Activated T-cell treated with anti-CD3 and anti-CD28 coated beads for 1 hour (primary cell): ENCODE measurements at regions not wholly inside any gene's neighbourhood (a gene's known extent, or its start where the extent isn't known, plus 50 kb on each side); places are given as distances from the start of the nearest gene placed in this dataset.

ENCODE experiments used
- DNase-seq: peaks from one replicate; pipeline ENCODE4 v3.0.0-alpha.2; 2020; ENCODE audit warnings: low read depth

DNA sequence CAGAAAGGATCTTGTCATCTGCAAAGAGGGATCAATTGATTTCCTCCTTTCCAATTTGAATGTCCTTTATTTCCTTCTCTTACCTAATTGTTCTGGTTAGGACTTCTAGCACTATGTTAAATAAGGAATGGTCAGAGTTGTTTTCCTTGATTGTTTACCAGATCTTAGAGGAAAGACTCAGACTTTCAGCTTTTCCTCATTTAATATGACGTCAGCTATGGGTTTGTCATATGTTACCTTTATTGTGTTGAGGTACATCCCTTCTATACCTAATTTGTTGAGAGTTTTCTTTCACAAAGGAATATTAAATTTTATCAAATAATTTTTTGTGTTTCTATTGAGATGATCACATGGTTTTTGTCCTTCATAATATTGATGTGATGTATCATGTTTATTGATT lies 656.5 kb upstream of the GRAMD2B start:
- DNase-seq: no peak

DNA sequence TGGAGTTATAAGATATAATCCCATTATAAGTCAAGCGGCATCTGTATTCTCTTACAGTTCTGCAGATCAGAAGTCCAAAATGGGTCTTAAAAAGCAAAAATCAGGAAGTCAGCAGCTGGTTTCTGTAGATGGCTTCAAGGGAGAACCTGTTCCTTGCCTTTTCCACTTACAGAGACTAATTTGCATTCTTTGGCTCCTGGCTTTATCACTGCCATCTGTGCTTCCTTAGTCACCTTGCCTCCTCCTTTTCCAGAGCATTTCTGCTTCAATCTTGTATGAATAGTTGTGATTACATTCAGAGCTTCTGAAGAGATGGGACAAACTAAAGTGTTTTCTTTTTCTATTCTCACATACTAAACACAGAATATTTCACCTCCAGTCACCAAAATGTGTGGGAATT lies 647.3 kb upstream of the GRAMD2B start:
- DNase-seq: no peak

DNA sequence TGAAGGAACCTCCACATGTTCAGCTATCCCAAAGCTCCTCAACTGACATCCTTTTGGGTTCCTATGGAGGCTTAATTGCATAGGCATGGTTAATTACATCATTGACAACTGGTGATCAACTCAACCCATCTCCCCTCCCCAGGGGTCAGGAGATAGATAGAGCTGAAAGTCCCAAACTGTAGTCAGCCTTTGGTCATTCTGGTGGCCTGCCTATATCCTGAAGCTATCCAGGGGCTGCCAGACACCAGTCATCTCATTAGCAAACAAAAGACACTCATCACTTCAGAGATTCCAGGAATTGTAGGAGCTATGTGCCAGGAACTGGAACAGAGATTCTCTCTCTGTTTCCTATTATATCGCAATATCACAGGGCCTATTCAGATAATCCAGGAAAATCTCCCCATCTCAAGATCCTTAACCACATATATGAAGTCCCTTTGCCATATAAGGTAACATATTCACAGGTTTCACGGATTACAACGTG lies 646.5 kb upstream of the GRAMD2B start:
- DNase-seq: no peak

DNA sequence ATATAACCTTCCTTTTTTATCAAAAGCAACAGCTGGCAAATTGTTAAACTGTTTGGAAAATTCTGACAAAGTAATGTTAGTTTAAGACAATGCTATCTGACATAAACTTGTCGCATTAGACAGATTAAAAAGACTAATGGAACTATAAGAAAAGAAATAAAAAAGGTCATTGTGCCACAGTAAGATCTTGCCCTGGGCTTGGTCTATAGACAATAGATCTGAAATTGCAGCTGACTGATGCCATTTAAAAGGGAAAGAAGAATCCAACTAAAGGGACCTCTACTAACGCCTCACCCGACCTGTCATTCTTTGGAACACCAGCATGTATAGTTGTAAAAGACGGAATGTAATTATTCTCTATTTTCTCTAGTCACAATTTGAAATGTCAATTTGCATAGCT lies 644.4 kb upstream of the GRAMD2B start:
- no peak for DNase-seq

DNA sequence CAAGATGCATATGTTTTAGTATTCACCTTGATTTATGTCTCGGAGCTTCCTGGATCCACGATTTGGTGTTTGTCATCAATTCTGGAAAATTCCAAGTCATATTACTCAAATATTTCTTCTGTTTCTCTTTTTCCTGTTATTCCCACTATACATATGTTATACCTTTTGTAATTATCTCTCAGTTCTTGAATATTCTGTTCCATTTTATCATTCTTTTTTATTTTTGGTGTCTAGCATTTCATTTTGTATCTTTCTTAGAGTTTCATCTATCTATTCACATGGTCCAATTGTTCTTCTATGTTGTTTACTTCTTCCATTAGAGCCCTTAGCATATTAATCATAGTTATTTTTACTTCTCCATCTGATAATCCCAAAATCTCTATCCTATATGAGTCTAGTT lies 637.8 kb upstream of the GRAMD2B start:
- no peak for DNase-seq

DNA sequence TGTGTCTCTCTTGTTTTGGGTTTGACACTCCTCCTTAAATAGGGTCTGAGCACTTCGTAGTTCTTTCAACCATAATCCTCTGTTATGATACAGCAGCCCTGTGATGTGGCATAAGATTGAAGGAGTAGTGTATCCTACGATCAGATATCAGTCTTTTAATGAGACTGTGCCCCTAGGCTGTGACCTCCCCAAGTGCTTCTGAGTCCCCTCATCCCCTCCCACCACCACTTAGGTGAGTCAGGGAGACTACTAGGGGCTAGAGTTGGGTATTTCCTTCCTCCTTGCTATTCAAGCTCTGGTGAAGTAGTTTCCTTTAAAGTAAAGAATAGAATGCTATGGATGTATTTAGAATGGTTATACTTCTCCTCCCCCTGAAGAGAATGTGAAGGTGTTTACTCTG lies 637.2 kb upstream of the GRAMD2B start:
- DNase-seq: no peak

DNA sequence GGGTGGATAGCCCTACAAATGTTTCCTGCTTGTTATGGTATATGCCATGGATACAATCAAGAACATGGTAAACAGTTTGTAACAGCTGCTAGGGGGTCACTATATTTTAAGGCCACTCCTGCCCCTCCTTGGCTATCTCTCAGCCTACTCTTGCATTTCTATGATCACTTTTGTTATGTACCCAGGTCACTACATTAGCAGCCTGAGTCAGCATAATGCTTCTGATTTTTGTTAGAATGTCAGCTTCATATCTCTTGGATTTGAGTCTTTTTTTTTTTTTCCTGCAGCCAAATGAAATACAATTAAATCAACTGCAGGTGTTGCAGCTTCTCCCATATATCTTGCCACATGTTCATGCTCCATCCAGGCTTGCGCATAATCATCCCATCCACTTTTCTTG lies 629.7 kb upstream of the GRAMD2B start:
- no peak for DNase-seq

DNA sequence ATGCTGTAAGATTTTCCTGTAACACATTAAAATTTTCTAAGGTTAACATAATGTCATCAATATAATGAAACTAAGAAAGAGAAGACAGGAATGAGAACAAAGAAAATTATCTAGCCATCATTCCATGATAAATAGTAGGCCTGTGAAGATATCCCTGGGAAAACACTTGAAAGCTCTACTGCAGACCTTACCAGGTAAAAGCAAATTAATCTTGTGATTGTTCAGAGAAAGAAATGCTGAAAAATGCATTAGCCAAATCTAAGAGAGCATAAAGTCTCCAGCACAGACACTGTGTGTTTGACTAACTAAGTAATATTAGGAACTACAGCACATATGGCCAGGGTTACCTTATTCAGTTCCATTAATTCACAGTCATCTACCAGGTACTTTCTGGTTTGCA lies 628.3 kb upstream of the GRAMD2B start:
- no peak for DNase-seq

DNA sequence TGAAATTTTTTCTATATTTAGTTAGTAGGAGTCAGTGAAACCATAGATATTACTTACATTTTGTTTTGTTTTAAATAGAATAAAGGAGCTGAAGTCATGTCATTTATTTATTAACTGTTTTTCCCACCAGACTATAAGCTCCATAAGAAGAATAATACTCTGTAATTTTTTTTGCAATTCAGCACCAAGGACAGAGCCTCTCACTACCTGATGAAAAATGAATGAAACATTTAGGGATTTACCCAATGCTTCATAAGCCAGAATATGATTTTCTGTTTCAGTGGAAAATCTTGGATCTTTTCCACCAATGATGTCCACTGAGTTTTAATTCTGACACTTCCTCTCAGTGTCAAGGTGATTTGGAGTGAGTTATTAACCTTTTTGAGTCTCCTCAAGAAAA lies 624.9 kb upstream of the GRAMD2B start:
- DNase-seq: no peak

DNA sequence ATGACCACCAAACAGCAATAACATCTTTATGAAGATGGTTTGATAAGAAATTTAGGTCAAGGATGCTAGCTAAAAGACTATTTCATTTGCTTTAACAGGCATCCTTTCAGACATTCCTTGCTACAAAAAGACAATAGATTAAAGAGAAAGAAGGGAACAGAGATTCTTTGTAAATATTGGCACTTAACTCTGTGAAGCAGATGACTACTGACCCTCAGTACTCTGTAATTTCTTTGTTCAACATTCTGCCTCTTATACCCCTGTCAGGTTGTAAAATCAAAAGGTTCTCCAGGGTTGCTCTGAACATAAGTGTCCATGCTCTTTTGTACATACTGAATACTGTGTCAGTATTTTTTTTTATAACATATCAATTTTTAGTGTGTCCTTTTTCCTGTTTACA lies 610.6 kb upstream of the GRAMD2B start:
- no peak for DNase-seq

DNA sequence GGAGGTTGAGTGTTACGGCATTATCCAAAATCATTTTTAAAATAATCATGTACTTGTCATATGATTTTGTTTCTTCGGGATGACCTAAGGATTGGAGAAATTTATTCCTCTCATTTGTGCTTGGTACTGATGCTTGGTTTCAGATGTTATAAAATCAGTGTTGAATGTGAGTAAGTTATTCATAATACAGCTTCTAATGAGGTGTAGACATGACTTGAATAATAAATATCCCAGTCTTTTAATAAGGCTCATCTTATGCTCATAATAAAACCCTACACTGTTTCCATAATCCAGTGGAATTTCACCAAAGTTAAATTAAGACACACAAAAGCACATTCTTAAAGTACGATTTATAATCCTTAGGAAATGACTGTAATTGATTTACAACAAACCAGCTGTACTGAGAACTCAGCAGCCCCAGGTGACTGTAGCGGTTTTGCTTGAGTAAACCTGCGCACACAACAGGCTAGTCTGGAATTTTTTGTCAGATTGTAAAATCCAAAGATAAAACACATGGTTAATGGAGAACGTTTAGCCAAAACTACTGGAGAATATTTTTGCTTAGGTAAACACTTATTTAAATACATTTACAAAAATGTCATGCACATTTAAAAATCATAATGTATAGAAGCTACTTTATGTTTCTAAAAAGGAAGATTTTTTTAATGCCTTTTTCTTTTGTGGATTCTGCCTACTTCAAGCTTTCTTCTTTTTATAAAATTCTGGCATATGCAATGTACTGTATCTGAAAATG lies 609.8 kb upstream of the GRAMD2B start:
- no peak for DNase-seq

DNA sequence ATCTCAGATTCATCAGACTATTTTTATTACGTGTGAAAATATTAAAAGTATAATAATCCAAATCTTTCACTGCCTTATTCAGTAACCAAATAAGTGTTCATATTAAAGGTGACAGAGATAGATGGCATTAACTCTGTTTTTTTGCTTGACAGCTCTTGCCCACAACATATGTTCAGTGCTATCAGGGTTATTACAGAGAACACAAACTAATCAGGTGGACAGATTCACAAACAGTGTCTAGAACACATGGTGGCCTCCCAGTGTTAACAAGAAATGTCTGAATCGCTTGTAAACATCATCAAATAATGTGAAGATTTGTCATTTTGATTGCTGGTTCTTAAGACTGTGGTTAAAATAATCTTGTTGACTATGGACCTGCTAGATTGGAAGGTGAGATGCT lies 609.1 kb upstream of the GRAMD2B start:
- DNase-seq: no peak

DNA sequence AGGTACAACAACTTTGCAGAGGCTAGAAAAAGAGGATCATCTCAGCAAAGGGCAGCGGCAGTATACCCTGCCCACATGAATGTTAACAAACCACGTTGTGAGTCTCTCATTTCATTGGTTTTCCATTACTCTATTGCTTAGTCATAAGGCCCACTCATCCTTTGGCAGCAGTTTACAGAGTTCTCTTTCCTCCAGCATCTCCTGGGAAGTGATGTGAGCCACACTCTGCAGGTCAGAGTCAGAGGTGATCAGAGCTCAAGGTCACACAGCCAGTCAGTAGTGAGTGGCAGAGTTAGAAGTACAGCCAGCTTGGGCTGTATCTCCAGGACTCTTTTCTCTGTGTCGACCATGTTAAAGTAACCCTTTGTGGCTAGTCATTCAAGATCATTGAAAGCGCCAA lies 599.6 kb upstream of the GRAMD2B start:
- DNase-seq: no peak

DNA sequence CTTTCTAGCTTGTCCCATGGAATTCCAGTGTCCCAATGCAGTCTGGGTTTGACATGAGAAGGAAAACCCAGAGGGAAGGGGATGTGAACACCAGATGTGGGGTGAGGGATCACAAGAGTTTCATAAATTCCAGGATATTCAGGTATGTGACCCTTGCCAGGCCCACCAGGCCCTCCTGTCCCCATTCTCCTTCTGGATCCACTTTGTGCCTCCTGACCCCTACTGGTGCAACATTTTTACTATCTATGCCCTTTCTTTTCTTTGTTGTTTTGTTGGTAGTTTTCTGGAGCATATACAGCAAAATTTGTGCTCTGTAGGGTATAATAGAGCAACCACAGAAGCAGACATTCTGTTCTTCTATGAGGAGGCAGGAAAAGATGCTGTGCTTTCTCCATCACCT lies 597.0 kb upstream of the GRAMD2B start:
- DNase-seq: no peak

DNA sequence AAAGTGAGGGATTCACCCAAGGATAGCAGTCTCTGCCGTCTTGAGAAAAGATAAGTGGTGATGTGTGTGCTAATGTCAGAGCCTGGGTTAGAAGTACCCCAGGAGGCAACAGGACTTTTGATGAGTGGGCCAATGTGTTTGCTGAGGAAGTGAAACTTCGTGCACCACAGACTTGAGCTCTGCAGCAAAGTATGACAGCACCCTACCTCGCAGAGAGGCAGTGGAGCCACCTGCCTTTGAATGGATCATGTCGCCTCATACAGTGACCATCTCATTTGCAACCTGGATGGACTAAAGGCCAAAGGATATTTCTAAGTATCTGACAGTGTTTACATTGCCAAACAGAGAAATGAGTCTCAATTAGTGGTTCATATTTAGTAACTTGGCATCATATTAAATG lies 593.9 kb upstream of the GRAMD2B start:
- no peak for DNase-seq

DNA sequence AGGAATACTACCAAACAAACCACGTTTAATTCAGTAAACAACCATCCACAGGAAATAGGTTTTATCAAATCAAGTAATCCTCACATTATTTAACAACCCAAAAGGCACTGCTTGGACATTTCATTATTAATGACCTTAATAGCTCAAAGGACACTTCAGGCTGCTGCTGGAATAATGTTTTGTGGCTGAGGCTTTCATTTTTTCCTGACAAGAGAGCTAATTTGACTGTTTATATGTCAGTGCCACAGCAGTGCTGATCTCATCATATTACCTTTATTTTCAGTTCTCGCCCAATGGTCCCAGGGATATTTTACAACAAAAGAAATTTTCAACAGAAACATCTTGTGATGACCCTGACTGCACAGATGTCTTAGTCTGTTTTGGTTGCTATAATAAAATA lies 589.8 kb upstream of the GRAMD2B start:
- DNase-seq: no peak

DNA sequence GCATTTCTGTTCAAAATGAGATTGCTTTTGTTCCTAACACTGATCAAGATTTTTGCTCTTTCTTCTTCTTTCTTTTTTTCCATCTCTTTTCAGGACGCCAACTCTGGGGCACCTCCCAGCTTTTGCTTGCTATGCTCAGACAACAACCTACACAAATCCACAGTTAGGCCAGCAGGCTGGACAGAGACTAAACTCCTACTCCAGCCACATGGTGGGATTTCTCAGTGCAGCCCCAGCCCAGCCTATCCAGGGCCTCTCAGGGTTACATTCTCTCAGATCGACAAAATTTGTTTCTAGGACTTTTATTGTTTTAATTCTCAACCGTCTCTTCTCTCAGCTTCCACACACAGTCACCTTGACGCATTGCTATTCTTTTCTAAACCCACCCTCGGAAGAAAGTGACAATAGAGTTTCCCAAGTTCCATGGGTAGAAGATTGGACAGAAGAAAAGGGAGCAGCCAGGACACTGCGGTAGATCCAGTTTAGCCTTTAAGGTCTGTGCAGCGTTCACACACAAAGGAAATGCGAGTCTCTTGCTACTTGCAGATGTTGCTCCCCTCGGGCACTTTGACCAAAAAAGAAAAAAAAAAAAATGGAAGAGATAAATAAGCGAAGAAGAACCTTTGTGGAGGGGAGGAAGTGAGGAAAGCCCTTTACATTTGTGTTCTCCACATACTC lies 588.6 kb upstream of the GRAMD2B start:
- no peak for DNase-seq

DNA sequence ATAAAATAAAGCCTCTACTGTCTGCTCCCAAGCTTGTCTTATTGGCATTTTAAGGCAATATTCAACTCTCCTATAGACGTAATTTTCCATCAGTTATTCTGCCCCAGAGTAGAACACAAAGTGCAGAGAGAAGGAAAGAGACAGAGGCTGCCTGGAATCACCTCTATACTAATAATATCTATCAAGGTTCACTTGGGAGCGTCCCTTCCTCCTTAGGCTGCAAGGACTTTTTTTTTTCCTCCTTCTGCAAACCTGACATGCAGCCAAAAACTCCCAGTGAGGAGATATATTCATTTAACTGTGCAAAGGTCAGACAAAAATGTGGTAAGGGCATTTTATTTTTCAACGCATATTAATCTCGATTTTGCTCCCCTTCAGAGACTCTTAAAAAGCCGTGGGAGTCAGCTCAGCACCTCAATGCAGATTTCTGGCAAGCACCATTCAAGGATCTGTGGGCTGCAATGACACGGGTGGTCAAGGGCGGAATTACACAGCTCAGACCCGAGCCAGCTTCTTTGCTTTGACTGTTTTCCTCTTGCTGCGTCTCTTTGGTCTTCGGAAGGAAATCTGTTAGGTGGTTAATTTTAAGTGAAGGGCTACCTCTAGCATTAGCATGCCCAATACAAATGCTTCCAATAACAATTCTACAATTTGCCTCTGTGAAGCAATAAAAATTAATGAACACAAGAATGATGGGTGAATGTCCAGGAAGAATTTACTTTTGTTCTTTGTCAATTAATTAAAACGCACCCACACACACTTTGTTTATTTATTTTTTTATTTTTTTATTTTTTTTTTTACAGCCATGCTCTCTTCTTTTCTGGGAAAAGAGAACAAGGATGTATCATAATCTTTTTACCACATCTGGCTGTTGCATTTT lies 587.7 kb upstream of the GRAMD2B start:
- no peak for DNase-seq

DNA sequence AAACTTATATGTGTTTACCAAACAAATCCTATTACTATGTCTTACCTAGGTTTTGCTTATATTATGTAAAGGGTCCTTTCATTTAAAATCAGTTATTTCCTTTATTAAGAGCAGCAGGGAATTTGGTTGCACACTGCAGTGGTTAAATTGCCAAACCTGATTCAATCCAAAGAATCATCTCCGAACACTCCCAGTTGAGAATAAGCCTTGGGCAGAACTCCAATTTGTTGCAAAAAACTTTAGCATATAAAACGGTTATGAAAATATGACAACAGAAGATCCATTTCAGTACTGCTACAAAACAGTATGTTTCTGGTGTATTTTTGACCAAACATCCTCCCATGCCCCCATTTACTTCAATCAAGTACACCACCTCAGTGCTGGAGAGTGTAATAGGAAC lies 587.0 kb upstream of the GRAMD2B start:
- no peak for DNase-seq

DNA sequence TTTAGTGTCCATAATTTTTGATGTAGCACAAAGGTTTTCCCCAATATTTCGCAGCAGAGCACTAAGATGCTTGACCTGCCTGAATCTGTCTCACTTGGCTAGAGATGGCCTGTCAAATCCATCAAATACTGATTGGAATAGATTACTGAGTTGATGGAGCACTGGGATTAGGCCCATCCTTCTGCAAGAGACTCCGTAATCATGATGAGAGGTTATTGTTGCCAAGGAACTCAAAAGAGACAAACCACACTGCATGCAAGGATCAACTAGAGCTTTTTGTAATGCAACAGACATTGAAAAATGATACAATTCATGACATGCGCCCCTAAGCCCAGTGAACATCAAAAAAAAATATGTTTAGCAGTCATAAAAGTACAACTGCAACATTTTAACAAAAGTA lies 585.3 kb upstream of the GRAMD2B start:
- no peak for DNase-seq

DNA sequence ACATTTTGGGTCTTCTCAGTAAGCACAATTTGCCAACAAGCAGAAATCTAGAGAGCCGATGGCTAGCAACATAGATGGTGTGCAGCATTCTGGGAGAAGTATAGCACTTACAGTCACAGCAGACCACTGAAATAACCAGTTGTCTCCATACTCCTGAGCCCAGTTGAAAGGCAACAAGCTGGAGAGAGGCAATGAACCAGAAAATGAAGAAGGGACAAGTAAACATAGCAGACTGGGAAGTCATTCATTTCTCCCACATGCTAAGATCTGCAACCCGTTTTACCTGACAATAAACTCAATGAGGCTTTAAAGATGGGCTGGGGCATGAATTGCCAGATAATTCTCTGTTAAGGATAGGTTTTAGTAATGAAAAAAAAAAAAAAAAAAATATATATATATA lies 575.6 kb upstream of the GRAMD2B start:
- DNase-seq: no peak

DNA sequence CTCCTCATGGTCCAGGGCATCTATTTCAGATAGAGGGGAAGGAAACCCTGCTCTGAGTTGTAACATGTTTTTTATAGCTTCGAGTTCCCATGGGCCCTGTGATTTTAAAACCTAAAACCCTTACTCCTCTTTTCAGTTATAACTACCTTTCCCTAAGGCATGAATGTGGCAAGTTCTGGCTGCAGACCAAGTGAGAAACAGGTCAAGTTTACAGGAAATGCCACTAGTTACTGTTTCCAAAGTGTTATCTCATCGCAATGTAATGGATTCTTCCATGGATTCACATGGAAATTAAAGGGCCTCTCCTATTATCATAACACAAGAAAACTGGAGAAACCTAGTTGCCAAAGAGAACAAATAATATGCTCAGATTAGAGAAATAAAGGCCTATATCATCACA lies 574.5 kb upstream of the GRAMD2B start:
- DNase-seq: no peak

DNA sequence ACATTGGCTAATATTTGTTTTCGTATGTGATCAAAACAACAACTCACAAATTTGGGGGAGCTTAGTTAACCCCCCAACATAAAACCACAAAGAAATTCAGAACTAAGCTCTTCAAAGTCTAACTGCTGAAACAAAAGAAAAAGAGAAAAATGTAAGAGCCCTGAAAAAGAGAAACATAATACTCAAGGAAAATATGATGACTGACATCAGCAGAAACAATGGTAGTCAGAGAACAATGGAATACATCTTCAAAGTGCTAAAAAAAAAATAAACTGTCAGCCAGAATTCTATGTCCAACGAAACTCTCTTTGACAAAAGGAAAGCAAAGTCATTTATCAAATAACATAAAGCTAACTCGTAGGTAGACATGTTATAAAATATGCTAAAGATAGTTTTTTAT lies 566.3 kb upstream of the GRAMD2B start:
- DNase-seq: no peak
